HG03575 (cell line): ENCODE measurements at regions not wholly inside any gene's neighbourhood (a gene's known extent, or its start where the extent isn't known, plus 50 kb on each side); places are given as distances from the start of the nearest gene placed in this dataset.

Experiments used
- ATAC-seq: cut with Tn5 transposase; IDR thresholded peaks from one replicate; pipeline ENCODE4 v1.9.1; 2021; ENCODE audit not compliant: unreplicated experiment, insufficient number of reproducible peaks, low FRiP score; ENCODE audit errors: extremely low read depth

DNA sequence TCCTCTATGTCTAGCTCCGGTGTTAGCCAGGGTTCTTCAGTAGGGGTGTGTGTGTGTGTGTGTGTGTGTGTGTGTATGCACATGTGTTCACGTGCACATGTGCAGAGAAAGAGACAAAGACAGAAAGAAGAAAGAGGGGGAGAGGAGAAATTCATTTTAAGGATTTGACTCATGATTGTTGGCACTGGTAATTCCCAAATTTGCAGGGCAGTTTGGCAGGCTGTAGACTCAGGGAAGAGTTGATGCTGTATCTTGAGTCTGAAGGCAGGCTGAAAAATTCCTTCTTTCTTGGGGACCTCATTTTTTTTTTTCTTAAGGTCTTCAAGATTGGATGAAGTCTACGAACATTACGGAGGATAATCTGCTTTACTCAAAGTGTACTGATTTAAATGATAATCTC lies 335.7 kb downstream of the NSG2 start:
- ATAC-seq = no peak

- ATAC-seq = no peak
Observed at GRCh38 chr5:174383210-174384167, 338.0 kb downstream of the NSG2 start.

DNA sequence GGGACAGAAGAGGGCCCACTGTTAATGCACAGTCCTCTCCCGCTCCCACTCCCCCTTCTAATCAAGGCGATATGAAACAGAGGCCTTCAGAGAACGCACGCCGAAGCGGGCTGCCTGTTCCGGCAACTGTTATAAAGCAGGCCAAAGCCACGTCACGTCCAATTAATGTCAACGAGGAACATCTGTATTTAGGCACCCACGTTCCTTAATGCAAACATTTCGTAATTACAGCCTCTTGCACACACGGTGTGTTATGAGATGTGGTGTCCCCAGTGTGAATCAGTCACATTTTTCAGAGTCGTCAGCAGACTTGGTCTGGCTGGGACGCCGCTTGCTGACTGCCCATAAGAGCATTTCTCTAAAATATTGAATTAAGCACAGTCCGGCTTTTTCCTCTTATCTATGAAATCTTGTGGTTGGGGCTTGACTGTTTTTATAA lies 339.0 kb downstream of the NSG2 start:
- no peak for ATAC-seq

- ATAC-seq = no peak
Observed at GRCh38 chr5:174386306-174386705, 338.1 kb upstream of the MSX2 start.

- no peak for ATAC-seq
Observed at GRCh38 chr5:174386846-174387245, 337.5 kb upstream of the MSX2 start.

DNA sequence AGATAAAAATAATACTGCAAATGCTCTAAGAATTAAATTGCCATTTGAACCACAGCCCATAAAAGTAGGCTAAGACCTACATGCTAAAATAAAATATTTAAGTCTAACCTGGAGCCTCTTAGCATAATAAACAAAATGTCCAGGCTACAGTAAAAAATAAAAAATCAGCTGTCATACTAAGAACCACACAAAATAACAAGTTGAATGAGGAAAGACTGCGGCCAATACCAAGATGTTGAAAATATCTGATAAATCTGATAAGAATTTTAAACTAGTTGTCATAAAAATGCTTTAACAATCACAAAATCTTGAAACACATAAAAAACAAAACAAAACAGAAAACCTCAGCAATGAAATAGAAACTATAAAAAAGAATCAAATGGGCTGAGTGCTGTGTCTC lies 336.9 kb upstream of the MSX2 start:
- ATAC-seq = no peak

GRCh38 chr5:174392892-174393291 lies 331.5 kb upstream of the MSX2 start:
- ATAC-seq = no peak

- ATAC-seq = no peak
Observed at GRCh38 chr5:174396541-174396940, 327.8 kb upstream of the MSX2 start.

GRCh38 chr5:174397206-174397605 lies 327.2 kb upstream of the MSX2 start:
- no peak for ATAC-seq

GRCh38 chr5:174398171-174398570 lies 326.2 kb upstream of the MSX2 start:
- ATAC-seq = no peak

- ATAC-seq = no peak
Observed at GRCh38 chr5:174399411-174399810, 325.0 kb upstream of the MSX2 start.

DNA sequence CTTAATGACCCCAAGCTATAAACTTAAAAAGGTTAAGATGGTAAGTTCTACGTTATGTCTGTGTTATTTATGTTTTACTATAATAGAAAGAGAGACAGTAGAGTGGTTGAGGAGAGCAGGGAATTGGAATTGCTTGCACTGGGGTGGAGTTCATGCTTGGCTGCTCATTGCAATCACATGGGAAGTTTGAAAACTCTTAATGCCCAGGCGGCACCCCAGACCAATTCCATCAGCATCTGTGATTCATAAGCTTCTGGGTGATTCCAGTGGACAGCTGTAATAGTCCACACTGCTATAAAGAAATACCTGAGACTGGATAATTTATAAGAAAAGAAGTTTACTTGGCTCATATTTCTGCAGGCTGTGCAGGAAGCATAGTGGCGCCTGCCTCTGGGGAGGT lies 323.9 kb upstream of the MSX2 start:
- ATAC-seq = no peak

GRCh38 chr5:174401793-174402192 lies 322.6 kb upstream of the MSX2 start:
- no peak for ATAC-seq

- no peak for ATAC-seq
Observed at GRCh38 chr5:174402222-174402812, 322.1 kb upstream of the MSX2 start.

DNA sequence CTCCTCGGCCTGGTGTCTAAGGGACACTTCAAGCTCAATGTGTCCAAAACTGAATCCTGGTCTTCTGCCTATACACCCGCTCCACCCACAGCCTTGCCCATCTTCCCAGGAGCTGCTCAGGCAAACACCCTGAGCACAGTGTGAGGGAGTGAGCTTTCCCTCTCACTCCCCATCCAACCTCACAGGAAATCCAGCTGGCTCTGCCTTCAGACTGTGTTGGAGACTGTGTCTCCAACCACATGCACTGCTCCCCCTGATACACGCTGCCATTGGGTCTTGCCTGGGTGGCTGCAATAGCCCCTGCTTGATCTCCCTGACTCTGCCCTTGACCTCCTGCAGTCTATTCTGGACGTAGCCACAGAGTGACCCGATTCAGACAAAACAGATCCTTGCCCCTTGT lies 319.5 kb upstream of the MSX2 start:
- ATAC-seq = no peak

GRCh38 chr5:174409070-174409469 lies 315.3 kb upstream of the MSX2 start:
- no peak for ATAC-seq

GRCh38 chr5:174409971-174410370 lies 314.4 kb upstream of the MSX2 start:
- ATAC-seq = no peak

GRCh38 chr5:174410716-174411478 lies 313.5 kb upstream of the MSX2 start:
- ATAC-seq = no peak

DNA sequence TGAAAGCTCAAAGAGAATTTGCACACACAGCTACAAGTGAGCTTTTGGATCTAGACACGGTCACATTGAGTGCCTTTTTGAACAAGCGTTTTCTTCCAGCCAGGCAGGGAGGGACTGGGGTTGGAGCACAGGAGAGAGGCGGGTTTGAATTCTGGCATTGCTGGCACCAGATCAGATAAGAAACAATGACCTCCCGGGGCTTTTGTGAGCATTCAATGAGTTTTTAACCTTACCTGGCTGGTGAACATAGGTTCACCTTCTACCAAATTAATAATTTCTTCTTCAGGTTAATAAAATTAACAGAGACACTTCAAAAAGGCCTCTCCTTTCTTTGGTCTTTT lies 312.9 kb upstream of the MSX2 start:
- no peak for ATAC-seq

- no peak for ATAC-seq
Observed at GRCh38 chr5:174412374-174412773, 312.0 kb upstream of the MSX2 start.
